SU-DHL-6 (cell line): ENCODE measurements at regions not wholly inside any gene's neighbourhood (a gene's known extent, or its start where the extent isn't known, plus 50 kb on each side); places are given as distances from the start of the nearest gene placed in this dataset.

Source experiments
- H2AFZ ChIP-seq: fragments of 200-600 bp; sonication (generic); 2 replicates; pipeline ENCODE4 v1.6.1; 2014; ENCODE audit warnings: low read depth, mild to moderate bottlenecking, moderate library complexity, mixed read lengths, antibody characterized with exemption, low read length; ENCODE audit not compliant: severe bottlenecking
- H3F3A ChIP-seq: fragments of 200-600 bp; shearing (Covaris generic); 2 replicates; pipeline ENCODE4 v1.6.0; 2016; ENCODE audit warnings: antibody characterized with exemption, mild to moderate bottlenecking; ENCODE audit not compliant: insufficient read depth
- H3K27ac ChIP-seq: fragments of 200-600 bp; sonication (generic); 2 replicates; pipeline ENCODE4 v1.5.1; 2016; ENCODE audit warnings: low read depth, mild to moderate bottlenecking, low read length, moderate library complexity, mixed read lengths
- H3K27me3 ChIP-seq: fragments of 200-600 bp; sonication (generic), shearing (Covaris generic); 2 replicates; pipeline ENCODE4 v1.6.0; 2014; ENCODE audit warnings: mild to moderate bottlenecking, low read length
- H3K36me3 ChIP-seq: fragments of 200-600 bp; sonication (generic); 2 replicates; pipeline ENCODE4 v1.6.1; 2014; ENCODE audit warnings: mild to moderate bottlenecking, low read length, mixed read lengths
- H3K4me2 ChIP-seq: fragments of 300-600, 200-600 bp; shearing (Covaris generic), sonication (generic); 2 replicates; pipeline ENCODE4 v1.6.0; 2014; ENCODE audit warnings: low read length, low read depth, mild to moderate bottlenecking; ENCODE audit not compliant: poor library complexity, severe bottlenecking
- H3K4me3 ChIP-seq: fragments of 200-600 bp; sonication (generic); 2 replicates; pipeline ENCODE4 v1.5.1; 2014; ENCODE audit warnings: antibody characterized with exemption, low read length, mild to moderate bottlenecking, mixed read lengths; ENCODE audit not compliant: insufficient read depth, poor library complexity, severe bottlenecking
- H3K79me2 ChIP-seq: fragments of 200-600 bp; sonication (generic); 2 replicates; pipeline ENCODE4 v1.6.1; 2014; ENCODE audit warnings: mild to moderate bottlenecking, low read length, moderate library complexity; ENCODE audit not compliant: insufficient read depth
- H3K9ac ChIP-seq: fragments of 200-600 bp; sonication (generic); 2 replicates; pipeline ENCODE4 v1.7.0; 2014; ENCODE audit warnings: mild to moderate bottlenecking, low read length
- H3K9me2 ChIP-seq: fragments of 200-600 bp; sonication (generic); replicated peaks from 2 replicates; pipeline ENCODE4 v1.6.1; 2014; ENCODE audit warnings: low read length; ENCODE audit not compliant: insufficient read depth
- H3K9me3 ChIP-seq: fragments of 200-600 bp; sonication (generic); 2 replicates; pipeline ENCODE4 v1.6.1; 2014; ENCODE audit warnings: low read length, mixed read lengths; ENCODE audit not compliant: insufficient read depth
- H4K20me1 ChIP-seq: fragments of 200-600 bp; sonication (generic); 2 replicates; pipeline ENCODE4 v1.6.1; 2014; ENCODE audit warnings: low read depth, mild to moderate bottlenecking, antibody characterized with exemption, low read length, moderate library complexity, mixed read lengths
- EZH2phosphoT487 ChIP-seq: fragments of 200-600 bp; sonication (generic), shearing (Covaris generic); conservative IDR thresholded peaks from 2 replicates; pipeline ENCODE4 v1.6.1; 2018; ENCODE audit warnings: mild to moderate bottlenecking, antibody characterized with exemption, low read length, moderate library complexity, mixed read lengths
- TF ChIP-seq, protein P1 (sequence below): fragments of 200-600 bp; sonication (generic); IDR thresholded peaks from one replicate; pipeline ENCODE4 v1.5.1; 2017; ENCODE audit warnings: antibody characterized with exemption, mild to moderate bottlenecking, low read length, moderate library complexity; ENCODE audit not compliant: insufficient read depth, poor library complexity, severe bottlenecking

DNA sequence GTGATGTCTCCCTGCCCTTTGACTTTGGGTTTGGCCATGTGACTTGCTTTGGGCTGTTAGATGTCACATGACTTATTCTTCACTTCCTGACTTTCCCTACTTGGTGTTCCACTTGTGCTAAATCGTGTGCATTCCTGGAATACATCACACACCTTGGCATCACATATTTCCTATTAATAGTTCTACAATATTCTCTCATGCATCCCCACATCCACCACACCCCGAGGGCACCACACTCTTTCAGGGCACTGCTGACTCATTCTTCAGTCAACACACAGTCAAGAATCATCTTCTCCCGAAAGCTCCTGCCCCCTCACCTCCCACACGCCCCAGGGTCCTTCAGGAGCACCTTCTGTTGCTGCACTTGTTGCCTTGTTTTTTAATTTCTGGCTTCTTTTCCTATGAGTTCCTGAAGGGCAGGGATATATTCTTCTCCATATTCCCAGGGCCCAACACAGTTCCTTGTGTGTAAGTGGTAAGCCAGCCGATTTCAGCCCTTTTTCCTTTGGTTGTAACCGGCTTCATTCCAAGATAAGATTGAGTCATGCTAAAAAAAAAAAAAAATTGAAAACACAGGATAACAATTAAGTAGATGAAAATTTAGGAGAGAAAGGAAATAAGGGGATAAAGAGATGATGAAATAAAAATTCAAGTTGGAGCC is 341.4 kb downstream of the SLC4A3 start:
- H3K4me3 ChIP-seq, result no peak overlapping the region
- no peaks in the 10 kb centered on the region for H3K27me3 ChIP-seq
- no peaks in the 10 kb centered on the region for H3F3A ChIP-seq
- no peak overlapping the region for H3K9ac ChIP-seq
- H3K9me2 ChIP-seq, result no peaks in the 10 kb centered on the region
- no peaks in the 10 kb centered on the region for H3K36me3 ChIP-seq
- no peak overlapping the region for H3K4me2 ChIP-seq
- no peak overlapping the region for H3K27ac ChIP-seq
- H3K9me3 ChIP-seq, result no peaks in the 10 kb centered on the region
- H3K79me2 ChIP-seq, result no peaks in the 10 kb centered on the region
- no peaks in the 10 kb centered on the region for H4K20me1 ChIP-seq
- TF ChIP-seq, protein P1, sequence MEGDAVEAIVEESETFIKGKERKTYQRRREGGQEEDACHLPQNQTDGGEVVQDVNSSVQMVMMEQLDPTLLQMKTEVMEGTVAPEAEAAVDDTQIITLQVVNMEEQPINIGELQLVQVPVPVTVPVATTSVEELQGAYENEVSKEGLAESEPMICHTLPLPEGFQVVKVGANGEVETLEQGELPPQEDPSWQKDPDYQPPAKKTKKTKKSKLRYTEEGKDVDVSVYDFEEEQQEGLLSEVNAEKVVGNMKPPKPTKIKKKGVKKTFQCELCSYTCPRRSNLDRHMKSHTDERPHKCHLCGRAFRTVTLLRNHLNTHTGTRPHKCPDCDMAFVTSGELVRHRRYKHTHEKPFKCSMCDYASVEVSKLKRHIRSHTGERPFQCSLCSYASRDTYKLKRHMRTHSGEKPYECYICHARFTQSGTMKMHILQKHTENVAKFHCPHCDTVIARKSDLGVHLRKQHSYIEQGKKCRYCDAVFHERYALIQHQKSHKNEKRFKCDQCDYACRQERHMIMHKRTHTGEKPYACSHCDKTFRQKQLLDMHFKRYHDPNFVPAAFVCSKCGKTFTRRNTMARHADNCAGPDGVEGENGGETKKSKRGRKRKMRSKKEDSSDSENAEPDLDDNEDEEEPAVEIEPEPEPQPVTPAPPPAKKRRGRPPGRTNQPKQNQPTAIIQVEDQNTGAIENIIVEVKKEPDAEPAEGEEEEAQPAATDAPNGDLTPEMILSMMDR, result no peak
- no peak for TF ChIP-seq EZH2phosphoT487
- H2AFZ ChIP-seq, result no peak overlapping the region

DNA sequence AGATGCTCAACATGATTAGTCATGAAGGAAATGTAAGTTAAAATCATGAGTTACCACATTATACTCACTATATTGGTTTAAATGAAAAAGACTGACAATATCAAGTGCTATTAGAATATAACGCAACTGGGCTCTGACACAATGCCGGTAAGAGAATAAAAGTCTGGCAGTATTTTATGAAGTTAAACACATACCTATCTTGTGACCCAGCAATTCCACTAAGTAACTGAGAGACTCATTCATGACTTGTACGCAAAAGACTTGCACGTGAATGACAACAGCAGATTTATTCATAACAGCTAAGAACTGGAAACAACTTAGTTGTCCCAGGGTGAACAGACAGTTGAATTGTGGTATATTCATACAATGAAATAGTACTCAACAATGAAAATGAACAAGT is 342.1 kb downstream of the SLC4A3 start:
- TF ChIP-seq, protein P1, result no peak
- TF ChIP-seq EZH2phosphoT487, result no peak
- Histone ChIP-seq H3K27ac (no peak overlapping the region), H3F3A (no peaks in the 10 kb centered on the region), H3K9me3 (no peaks in the 10 kb centered on the region), H3K9me2 (no peaks in the 10 kb centered on the region), H4K20me1 (no peaks in the 10 kb centered on the region), H3K36me3 (no peaks in the 10 kb centered on the region), H3K79me2 (no peaks in the 10 kb centered on the region), H3K9ac (no peak overlapping the region), H3K27me3 (no peaks in the 10 kb centered on the region), H2AFZ (no peak overlapping the region), H3K4me3 (no peak overlapping the region), H3K4me2 (no peak overlapping the region)

DNA sequence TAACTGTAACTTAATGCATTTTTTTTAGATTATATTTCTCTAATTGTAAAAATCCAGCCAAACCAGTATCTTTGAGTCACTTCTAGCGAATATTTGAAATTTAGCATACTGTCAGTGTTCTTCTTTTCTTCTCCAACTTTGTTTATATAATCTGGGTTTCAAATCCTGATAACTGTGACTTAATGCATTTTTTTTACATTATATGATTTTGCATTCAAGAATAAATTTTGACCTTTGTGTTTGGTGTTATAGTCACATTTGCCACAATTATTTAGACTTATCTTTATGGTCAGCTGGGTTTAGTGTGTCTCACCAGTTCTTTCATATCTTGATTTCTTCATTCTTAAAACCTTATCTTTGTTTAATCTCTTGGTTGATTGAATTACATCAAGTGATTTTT is 345.7 kb downstream of the SLC4A3 start:
- Histone ChIP-seq H3K9ac (no peak overlapping the region), H2AFZ (no peak overlapping the region), H3K36me3 (no peaks in the 10 kb centered on the region), H3K27ac (no peak overlapping the region), H3K27me3 (no peaks in the 10 kb centered on the region), H4K20me1 (no peaks in the 10 kb centered on the region), H3K9me2 (no peaks in the 10 kb centered on the region), H3K4me3 (no peak overlapping the region), H3F3A (no peaks in the 10 kb centered on the region), H3K9me3 (no peaks in the 10 kb centered on the region), H3K4me2 (no peak overlapping the region), H3K79me2 (no peaks in the 10 kb centered on the region)
- TF ChIP-seq, protein P1, result no peak
- no peak for TF ChIP-seq EZH2phosphoT487
